ENCODE measurements at regions not wholly inside any gene's neighbourhood (a gene's known extent, or its start where the extent isn't known, plus 50 kb on each side); places are given as distances from the start of the nearest gene placed in this dataset.

- Mint-ChIP-seq H3K27me3 (peaks cover 5% of the 10 kb centered on the region), H3K4me1 (ENCODE audit: low read depth) (peaks cover 11% of the 10 kb centered on the region), H3K4me3 (ENCODE audit: low read depth) (no peak overlapping the region), H3K27ac (no peak overlapping the region), H3K9me3 (ENCODE audit: low read depth) (no peaks in the 10 kb centered on the region), H3K36me3 (ENCODE audit: insufficient read depth) (no peaks in the 10 kb centered on the region)
- no peak for DNase-seq (ENCODE audit: low spot score, unreplicated experiment)
- TF ChIP-seq CTCF (IDR thresholded peaks at IDR 0.05; ENCODE audit: unreplicated experiment), result peak; percentile 37
Observed at GRCh38 chr14:95979339-95980042, 59.7 kb upstream of the C14orf132 start.

GRCh38 chr14:95980402-95980801, 58.8 kb upstream of the C14orf132 start:
- no peaks in the 10 kb centered on the region for H3K9me3 Mint-ChIP-seq (ENCODE audit: low read depth)
- peaks cover 11% of the 10 kb centered on the region for H3K4me1 Mint-ChIP-seq (ENCODE audit: low read depth)
- peaks cover under 1% of the 10 kb centered on the region for H3K27me3 Mint-ChIP-seq
- no peak overlapping the region for H3K4me3 Mint-ChIP-seq (ENCODE audit: low read depth)
- H3K27ac Mint-ChIP-seq, result no peak overlapping the region
- no peak for DNase-seq (ENCODE audit: low spot score, unreplicated experiment)
- no peak for TF ChIP-seq CTCF (IDR thresholded peaks at IDR 0.05; ENCODE audit: unreplicated experiment)
- H3K36me3 Mint-ChIP-seq (ENCODE audit: insufficient read depth), result no peaks in the 10 kb centered on the region

GRCh38 chr14:95981965-95982364, 57.2 kb upstream of the C14orf132 start:
- Mint-ChIP-seq H3K27me3 (no peaks in the 10 kb centered on the region), H3K9me3 (ENCODE audit: low read depth) (no peaks in the 10 kb centered on the region), H3K36me3 (ENCODE audit: insufficient read depth) (no peaks in the 10 kb centered on the region), H3K4me3 (ENCODE audit: low read depth) (peak overlapping the region; percentile 24), H3K4me1 (ENCODE audit: low read depth) (peaks cover 20% of the 10 kb centered on the region), H3K27ac (peak overlapping the region; percentile 3)
- no peak for TF ChIP-seq CTCF (IDR thresholded peaks at IDR 0.05; ENCODE audit: unreplicated experiment)
- no peak for DNase-seq (ENCODE audit: low spot score, unreplicated experiment)

- no peaks in the 10 kb centered on the region for H3K36me3 Mint-ChIP-seq (ENCODE audit: insufficient read depth)
- no peak for DNase-seq (ENCODE audit: low spot score, unreplicated experiment)
- no peak overlapping the region for H3K4me3 Mint-ChIP-seq (ENCODE audit: low read depth)
- TF ChIP-seq CTCF (IDR thresholded peaks at IDR 0.05; ENCODE audit: unreplicated experiment), result no peak
- H3K27me3 Mint-ChIP-seq, result no peaks in the 10 kb centered on the region
- peaks cover 7% of the 10 kb centered on the region for H3K9me3 Mint-ChIP-seq (ENCODE audit: low read depth)
- peaks cover 20% of the 10 kb centered on the region for H3K4me1 Mint-ChIP-seq (ENCODE audit: low read depth)
- H3K27ac Mint-ChIP-seq, result no peak overlapping the region
Observed at GRCh38 chr14:95984206-95984605, 55.0 kb upstream of the C14orf132 start.

Data from progenitor cell of endocrine pancreas (in vitro differentiated cells).